ENCODE measurements at regions not wholly inside any gene's neighbourhood (a gene's known extent, or its start where the extent isn't known, plus 50 kb on each side); places are given as distances from the start of the nearest gene placed in this dataset.
"Not testable (repeated sequence)": the region's sequence is repeated elsewhere in the genome, so short reads cannot be mapped to it uniquely, and the experiment has no call there.

- CTCF ChIA-PET; H3K27ac Mint-ChIP-seq; H3K9me3 Mint-ChIP-seq; POLR2A ChIA-PET; H3K27me3 Mint-ChIP-seq; H3K4me3 Mint-ChIP-seq; H3K4me1 Mint-ChIP-seq (ENCODE audit: low read depth); H3K36me3 Mint-ChIP-seq; DNase-seq; intact Hi-C loops (cut with micrococcal nuclease): not testable (repeated sequence)
Observed at GRCh38 chr2:66632882-66633281, 198.0 kb downstream of the MEIS1 start.

- no peaks in the 10 kb centered on the region for H3K4me1 Mint-ChIP-seq (ENCODE audit: low read depth)
- intact Hi-C loops (cut with micrococcal nuclease), result no loop called here
Observed at GRCh38 chr2:66633631-66634030, 198.7 kb downstream of the MEIS1 start.

GRCh38 chr2:66634784-66635183, 199.9 kb downstream of the MEIS1 start:
- no peaks in the 10 kb centered on the region for H3K27me3 Mint-ChIP-seq
- no peak overlapping the region for H3K27ac Mint-ChIP-seq
- ChIA-PET CTCF (no interaction called here), POLR2A (no interaction called here)
- no peak overlapping the region for H3K4me3 Mint-ChIP-seq
- no peaks in the 10 kb centered on the region for H3K36me3 Mint-ChIP-seq
- DNase-seq, result no peak
- peaks cover 3% of the 10 kb centered on the region for H3K9me3 Mint-ChIP-seq
- no peaks in the 10 kb centered on the region for H3K4me1 Mint-ChIP-seq (ENCODE audit: low read depth)
- intact Hi-C loops (cut with micrococcal nuclease), result no loop called here

More at GRCh38 chr2:66633631-66634030, 198.7 kb downstream of the MEIS1 start:
- Mint-ChIP-seq H3K9me3 (peaks cover 5% of the 10 kb centered on the region), H3K4me3 (no peak overlapping the region), H3K27ac (no peak overlapping the region), H3K36me3 (no peaks in the 10 kb centered on the region), H3K27me3 (no peaks in the 10 kb centered on the region)
- DNase-seq, result no peak
- ChIA-PET POLR2A (no interaction called here), CTCF (no interaction called here)

- POLR2A ChIA-PET, result no interaction called here
- intact Hi-C loops (cut with micrococcal nuclease), result no loop called here
Observed at GRCh38 chr2:66641685-66642084, 206.8 kb downstream of the MEIS1 start.

GRCh38 chr2:66648081-66648480, 213.2 kb downstream of the MEIS1 start:
- POLR2A ChIA-PET; CTCF ChIA-PET; H3K4me1 Mint-ChIP-seq (ENCODE audit: low read depth); H3K36me3 Mint-ChIP-seq; H3K27me3 Mint-ChIP-seq; H3K4me3 Mint-ChIP-seq; H3K27ac Mint-ChIP-seq; DNase-seq; H3K9me3 Mint-ChIP-seq; intact Hi-C loops (cut with micrococcal nuclease): not testable (repeated sequence)

More at GRCh38 chr2:66641685-66642084, 206.8 kb downstream of the MEIS1 start:
- DNase-seq, result no peak
- Mint-ChIP-seq H3K27ac (no peak overlapping the region), H3K36me3 (no peaks in the 10 kb centered on the region), H3K4me3 (no peak overlapping the region), H3K9me3 (peaks cover 3% of the 10 kb centered on the region), H3K4me1 (ENCODE audit: low read depth) (no peaks in the 10 kb centered on the region), H3K27me3 (no peaks in the 10 kb centered on the region)
- CTCF ChIA-PET, result no interaction called here

GRCh38 chr2:66649006-66649405, 214.1 kb downstream of the MEIS1 start:
- CTCF ChIA-PET, result no interaction called here
- peaks cover 6% of the 10 kb centered on the region for H3K9me3 Mint-ChIP-seq
- no peak for DNase-seq
- H3K27me3 Mint-ChIP-seq, result no peaks in the 10 kb centered on the region
- H3K4me3 Mint-ChIP-seq, result no peak overlapping the region
- intact Hi-C loops (cut with micrococcal nuclease), result no loop called here
- no peaks in the 10 kb centered on the region for H3K4me1 Mint-ChIP-seq (ENCODE audit: low read depth)
- POLR2A ChIA-PET, result no interaction called here
- H3K27ac Mint-ChIP-seq, result no peak overlapping the region
- no peaks in the 10 kb centered on the region for H3K36me3 Mint-ChIP-seq

- H3K4me1 Mint-ChIP-seq (ENCODE audit: low read depth), result no peaks in the 10 kb centered on the region
- H3K27me3 Mint-ChIP-seq, result no peaks in the 10 kb centered on the region
- H3K36me3 Mint-ChIP-seq, result no peaks in the 10 kb centered on the region
- no peak overlapping the region for H3K4me3 Mint-ChIP-seq
- peaks cover 2% of the 10 kb centered on the region for H3K9me3 Mint-ChIP-seq
- intact Hi-C loops (cut with micrococcal nuclease), result no loop called here
- DNase-seq, result no peak
- POLR2A ChIA-PET, result no interaction called here
- no peak overlapping the region for H3K27ac Mint-ChIP-seq
- CTCF ChIA-PET, result no interaction called here
Observed at GRCh38 chr2:66651295-66651694, 216.4 kb downstream of the MEIS1 start.

GRCh38 chr2:66660804-66661203, 225.9 kb downstream of the MEIS1 start:
- H3K4me1 Mint-ChIP-seq (ENCODE audit: low read depth), result no peaks in the 10 kb centered on the region
- POLR2A ChIA-PET, result no interaction called here
- H3K27me3 Mint-ChIP-seq, result no peaks in the 10 kb centered on the region
- no peak overlapping the region for H3K27ac Mint-ChIP-seq
- CTCF ChIA-PET, result interaction anchor here (1.0 kb wide), 1 partner anchor 42 kb away, joined by 3 read pairs; no protein-coding TSS in a partner anchor
- H3K9me3 Mint-ChIP-seq, result no peaks in the 10 kb centered on the region
- H3K4me3 Mint-ChIP-seq, result no peak overlapping the region
- no peaks in the 10 kb centered on the region for H3K36me3 Mint-ChIP-seq
- intact Hi-C loops (cut with micrococcal nuclease), result no loop called here
- no peak for DNase-seq

- intact Hi-C loops (cut with micrococcal nuclease), result no loop called here
- H3K4me3 Mint-ChIP-seq, result no peak overlapping the region
- ChIA-PET POLR2A (no interaction called here), CTCF (no interaction called here)
- no peak for DNase-seq
- no peak overlapping the region for H3K27ac Mint-ChIP-seq
- H3K4me1 Mint-ChIP-seq (ENCODE audit: low read depth), result no peaks in the 10 kb centered on the region
- H3K36me3 Mint-ChIP-seq, result no peaks in the 10 kb centered on the region
- H3K9me3 Mint-ChIP-seq, result no peaks in the 10 kb centered on the region
- no peaks in the 10 kb centered on the region for H3K27me3 Mint-ChIP-seq
Observed at GRCh38 chr2:66661253-66662173, 226.6 kb downstream of the MEIS1 start.

- H3K4me1 Mint-ChIP-seq (ENCODE audit: low read depth), result no peaks in the 10 kb centered on the region
Observed at GRCh38 chr2:66665124-66665984, 230.4 kb downstream of the MEIS1 start.

GRCh38 chr2:66667301-66667700, 232.4 kb downstream of the MEIS1 start:
- Mint-ChIP-seq H3K9me3 (no peaks in the 10 kb centered on the region), H3K4me3 (no peak overlapping the region), H3K27ac (no peak overlapping the region), H3K4me1 (ENCODE audit: low read depth) (no peaks in the 10 kb centered on the region), H3K27me3 (no peaks in the 10 kb centered on the region), H3K36me3 (no peaks in the 10 kb centered on the region)
- no peak for DNase-seq
- ChIA-PET POLR2A (no interaction called here), CTCF (no interaction called here)
- intact Hi-C loops (cut with micrococcal nuclease), result no loop called here

More at GRCh38 chr2:66665124-66665984, 230.4 kb downstream of the MEIS1 start:
- Mint-ChIP-seq H3K27ac (no peak overlapping the region), H3K27me3 (no peaks in the 10 kb centered on the region), H3K36me3 (no peaks in the 10 kb centered on the region), H3K9me3 (no peaks in the 10 kb centered on the region), H3K4me3 (no peak overlapping the region)
- ChIA-PET POLR2A (no interaction called here), CTCF (no interaction called here)
- DNase-seq, result no peak
- intact Hi-C loops (cut with micrococcal nuclease), result no loop called here

GRCh38 chr2:66673286-66673685, 238.4 kb downstream of the MEIS1 start:
- Mint-ChIP-seq H3K4me1 (ENCODE audit: low read depth) (no peaks in the 10 kb centered on the region), H3K36me3 (no peaks in the 10 kb centered on the region), H3K27me3 (no peaks in the 10 kb centered on the region), H3K27ac (no peak overlapping the region), H3K9me3 (no peaks in the 10 kb centered on the region), H3K4me3 (no peak overlapping the region)
- intact Hi-C loops (cut with micrococcal nuclease), result no loop called here
- ChIA-PET POLR2A (no interaction called here), CTCF (no interaction called here)
- DNase-seq, result no peak

Data from activated CD4-positive, alpha-beta memory T cell treated with anti-CD3 and anti-CD28 coated beads for 36 hours (primary cell).